ENCODE measurements at regions not wholly inside any gene's neighbourhood (a gene's known extent, or its start where the extent isn't known, plus 50 kb on each side); places are given as distances from the start of the nearest gene placed in this dataset.

GRCh38 chr2:107663632-107664031 lies 163.1 kb upstream of the RGPD4 start:
- Histone ChIP-seq H3K4me3 (ENCODE audit: low read depth, low read length) (no peak overlapping the region), H3K36me3 (ENCODE audit: control insufficient read depth, insufficient read depth, low read length) (no peaks in the 10 kb centered on the region), H3K27me3 (ENCODE audit: control insufficient read depth, insufficient read depth, low read length) (no peaks in the 10 kb centered on the region)
- no peak for DNase-seq (ENCODE audit: low read depth)
- POLR2A ChIA-PET, result no interaction called here
- CTCF ChIA-PET, result no interaction called here
- TF ChIP-seq CTCF (IDR thresholded peaks at IDR 0.05; ENCODE audit: insufficient read depth, low read depth, low read length), result no peak

GRCh38 chr2:107669335-107669734 lies 157.4 kb upstream of the RGPD4 start:
- CTCF ChIA-PET, result interaction anchor here (1.0 to 1.3 kb wide), 2 partner anchors 32 to 93 kb away, joined by 3 read pairs; no protein-coding TSS in a partner anchor
- POLR2A ChIA-PET, result no interaction called here
- Histone ChIP-seq H3K36me3 (ENCODE audit: control insufficient read depth, insufficient read depth, low read length) (no peaks in the 10 kb centered on the region), H3K27me3 (ENCODE audit: control insufficient read depth, insufficient read depth, low read length) (no peaks in the 10 kb centered on the region), H3K4me3 (ENCODE audit: low read depth, low read length) (no peak overlapping the region)
- no peak for DNase-seq (ENCODE audit: low read depth)
- peak; percentile 30; the same call in 1 of the 2 replicates for TF ChIP-seq CTCF (IDR thresholded peaks at IDR 0.05; ENCODE audit: insufficient read depth, low read depth, low read length)

GRCh38 chr2:107681936-107682335 lies 144.8 kb upstream of the RGPD4 start:
- ChIA-PET POLR2A (no interaction called here), CTCF (no interaction called here)
- no peak overlapping the region for H3K4me3 ChIP-seq (ENCODE audit: low read depth, low read length)
- DNase-seq (ENCODE audit: low read depth), result no peak
- no peaks in the 10 kb centered on the region for H3K27me3 ChIP-seq (ENCODE audit: control insufficient read depth, insufficient read depth, low read length)
- no peak for TF ChIP-seq CTCF (IDR thresholded peaks at IDR 0.05; ENCODE audit: insufficient read depth, low read depth, low read length)
- no peaks in the 10 kb centered on the region for H3K36me3 ChIP-seq (ENCODE audit: control insufficient read depth, insufficient read depth, low read length)

- DNase-seq (ENCODE audit: low read depth), result no peak
- H3K4me3 ChIP-seq (ENCODE audit: low read depth, low read length), result no peak overlapping the region
- no peak for TF ChIP-seq CTCF (IDR thresholded peaks at IDR 0.05; ENCODE audit: insufficient read depth, low read depth, low read length)
- ChIA-PET POLR2A (no interaction called here), CTCF (no interaction called here)
- no peaks in the 10 kb centered on the region for H3K27me3 ChIP-seq (ENCODE audit: control insufficient read depth, insufficient read depth, low read length)
- no peaks in the 10 kb centered on the region for H3K36me3 ChIP-seq (ENCODE audit: control insufficient read depth, insufficient read depth, low read length)
These were observed 142.3 kb upstream of the RGPD4 start for GRCh38 chr2:107684421-107684820.

GRCh38 chr2:107685421-107685986 lies 141.2 kb upstream of the RGPD4 start:
- ChIA-PET POLR2A (no interaction called here), CTCF (no interaction called here)
- DNase-seq (ENCODE audit: low read depth), result no peak
- no peaks in the 10 kb centered on the region for H3K36me3 ChIP-seq (ENCODE audit: control insufficient read depth, insufficient read depth, low read length)
- H3K4me3 ChIP-seq (ENCODE audit: low read depth, low read length), result no peak overlapping the region
- TF ChIP-seq CTCF (IDR thresholded peaks at IDR 0.05; ENCODE audit: insufficient read depth, low read depth, low read length), result no peak
- no peaks in the 10 kb centered on the region for H3K27me3 ChIP-seq (ENCODE audit: control insufficient read depth, insufficient read depth, low read length)
